ENCODE measurements at regions not wholly inside any gene's neighbourhood (a gene's known extent, or its start where the extent isn't known, plus 50 kb on each side); places are given as distances from the start of the nearest gene placed in this dataset.
A peak's percentile ranks its signal among the peaks of the same experiment; 100 is the strongest.

- intact Hi-C loops (cut with DNase I) = loop anchor here in 9 of 10 donors (5.0 to 10.0 kb wide), 5 partner anchors 593 to 1123 kb away; no protein-coding TSS in a partner anchor
- no peaks in the 10 kb centered on the region for H3K4me1 ChIP-seq
These were observed 423.2 kb upstream of the SGCG start for GRCh38 chr13:22757530-22758120.

DNA sequence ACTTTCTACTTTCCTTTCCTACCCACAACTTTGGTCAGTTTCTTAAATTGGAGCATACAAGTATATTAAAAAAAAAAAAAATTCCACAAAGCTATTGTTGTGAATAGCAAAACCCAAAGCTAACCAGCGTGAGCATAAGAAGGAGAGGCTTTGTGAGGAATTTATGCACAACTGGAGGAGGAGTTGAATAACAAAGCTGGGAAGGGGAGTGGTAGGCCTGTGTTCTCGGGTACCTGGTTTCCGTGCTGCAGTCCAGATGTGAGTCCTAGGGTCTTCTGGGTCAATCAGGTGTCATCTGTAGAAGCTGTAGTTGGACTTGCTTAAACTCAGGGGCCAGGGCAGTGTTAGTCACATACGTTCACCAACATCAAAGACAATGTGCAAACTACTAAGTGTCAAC is 422.5 kb upstream of the SGCG start:
- Histone ChIP-seq H3K4me1 (no peaks in the 10 kb centered on the region), H3K4me3 (no peak overlapping the region), H3K9me3 (no peaks in the 10 kb centered on the region), H3K36me3 (no peaks in the 10 kb centered on the region), H3K27ac (no peak overlapping the region), H3K27me3 (no peaks in the 10 kb centered on the region)
- DNase-seq = no peak
- intact Hi-C loops (cut with DNase I) = loop anchor here in 9 of 10 donors (5.0 to 10.0 kb wide), 5 partner anchors 593 to 1123 kb away; no protein-coding TSS in a partner anchor
- no peak for ATAC-seq
- no peak for TF ChIP-seq POLR2A (IDR thresholded peaks at IDR 0.05)
- TF ChIP-seq, protein P1, sequence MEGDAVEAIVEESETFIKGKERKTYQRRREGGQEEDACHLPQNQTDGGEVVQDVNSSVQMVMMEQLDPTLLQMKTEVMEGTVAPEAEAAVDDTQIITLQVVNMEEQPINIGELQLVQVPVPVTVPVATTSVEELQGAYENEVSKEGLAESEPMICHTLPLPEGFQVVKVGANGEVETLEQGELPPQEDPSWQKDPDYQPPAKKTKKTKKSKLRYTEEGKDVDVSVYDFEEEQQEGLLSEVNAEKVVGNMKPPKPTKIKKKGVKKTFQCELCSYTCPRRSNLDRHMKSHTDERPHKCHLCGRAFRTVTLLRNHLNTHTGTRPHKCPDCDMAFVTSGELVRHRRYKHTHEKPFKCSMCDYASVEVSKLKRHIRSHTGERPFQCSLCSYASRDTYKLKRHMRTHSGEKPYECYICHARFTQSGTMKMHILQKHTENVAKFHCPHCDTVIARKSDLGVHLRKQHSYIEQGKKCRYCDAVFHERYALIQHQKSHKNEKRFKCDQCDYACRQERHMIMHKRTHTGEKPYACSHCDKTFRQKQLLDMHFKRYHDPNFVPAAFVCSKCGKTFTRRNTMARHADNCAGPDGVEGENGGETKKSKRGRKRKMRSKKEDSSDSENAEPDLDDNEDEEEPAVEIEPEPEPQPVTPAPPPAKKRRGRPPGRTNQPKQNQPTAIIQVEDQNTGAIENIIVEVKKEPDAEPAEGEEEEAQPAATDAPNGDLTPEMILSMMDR (IDR thresholded peaks at IDR 0.05) = no peak
- WGBS, 4 donors = 65 to 79% (median 75%) methylated on average over 4 of the region's 4 CpGs

More at GRCh38 chr13:22757530-22758120, 423.2 kb upstream of the SGCG start:
- TF ChIP-seq, protein P1 (IDR thresholded peaks at IDR 0.05) = peak in 11 of 12 donors; percentile 9 to 60 (median 43)
- TF ChIP-seq POLR2A (IDR thresholded peaks at IDR 0.05) = no peak
- DNase-seq (no peak), ATAC-seq (no peak)
- WGBS, 4 donors = 30 to 44% (median 35%) methylated on average over 3 of the region's 3 CpGs
- Histone ChIP-seq H3K27ac (no peak overlapping the region), H3K27me3 (no peaks in the 10 kb centered on the region), H3K4me3 (no peak overlapping the region), H3K9me3 (no peaks in the 10 kb centered on the region), H3K36me3 (no peaks in the 10 kb centered on the region)

DNA sequence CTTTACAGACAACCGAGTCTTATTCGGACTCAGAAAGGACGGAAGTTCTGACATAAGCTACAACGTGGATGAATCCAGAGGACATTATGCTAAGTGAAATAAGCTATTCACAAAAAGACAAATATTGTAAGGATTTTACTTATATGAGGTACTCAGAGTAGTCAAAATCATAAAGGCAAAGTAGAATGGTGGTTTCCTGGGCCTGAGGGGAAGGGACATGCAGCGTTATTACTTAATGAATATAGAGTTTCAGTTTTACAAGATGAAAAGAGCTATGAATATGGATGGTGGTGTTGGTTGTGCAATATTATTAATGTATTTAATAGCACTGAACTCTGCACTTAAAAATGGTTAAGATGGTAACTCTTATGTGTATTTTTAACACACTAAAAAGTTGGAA is 419.1 kb upstream of the SGCG start:
- intact Hi-C loops (cut with DNase I) = loop anchor here in 2 of 10 donors (5.0 to 10.0 kb wide), 2 partner anchors 1124 to 1127 kb away; no protein-coding TSS in a partner anchor
- Histone ChIP-seq H3K4me1 (no peaks in the 10 kb centered on the region), H3K27me3 (no peaks in the 10 kb centered on the region), H3K4me3 (no peak overlapping the region), H3K9me3 (no peaks in the 10 kb centered on the region), H3K36me3 (no peaks in the 10 kb centered on the region), H3K27ac (no peak overlapping the region)
- TF ChIP-seq POLR2A (IDR thresholded peaks at IDR 0.05) = no peak
- TF ChIP-seq, protein P1 (IDR thresholded peaks at IDR 0.05) = no peak
- DNase-seq (no peak), ATAC-seq (no peak)
- WGBS, 4 donors = 90 to 93% (median 92%) methylated on average over 5 of the region's 5 CpGs

- Histone ChIP-seq H3K36me3 (no peaks in the 10 kb centered on the region), H3K4me1 (no peaks in the 10 kb centered on the region), H3K27me3 (no peaks in the 10 kb centered on the region), H3K27ac (no peak overlapping the region), H3K9me3 (no peaks in the 10 kb centered on the region), H3K4me3 (no peak overlapping the region)
- no peak for DNase-seq
- ATAC-seq = no peak
- intact Hi-C loops (cut with DNase I) = loop anchor here in 1 of 10 donors (10.0 kb wide), 1 partner anchor 1131 kb away; no protein-coding TSS in a partner anchor
- WGBS, 4 donors = 49 to 69% (median 65%) methylated on average over 3 of the region's 3 CpGs
- TF ChIP-seq POLR2A (IDR thresholded peaks at IDR 0.05) = no peak
- TF ChIP-seq, protein P1 (IDR thresholded peaks at IDR 0.05) = no peak
These were observed 415.2 kb upstream of the SGCG start for GRCh38 chr13:22765547-22765946.
